H1 (cell line): ENCODE measurements at regions not wholly inside any gene's neighbourhood (a gene's known extent, or its start where the extent isn't known, plus 50 kb on each side); places are given as distances from the start of the nearest gene placed in this dataset.

ENCODE experiments used
- CTCF ChIA-PET: fragments of 300-600 bp; sonication (Branson Sonifier 250); formaldehyde crosslinking; loops from one replicate; lab custom pipeline; 2021; ENCODE audit not compliant: partially characterized antibody; lab: Charles Lee
- POLR2A ChIA-PET: fragments of 300-600 bp; sonication (Branson Sonifier 250); formaldehyde crosslinking; loops from one replicate; lab custom pipeline; 2021; ENCODE audit warnings: inconsistent platforms; ENCODE audit not compliant: partially characterized antibody; lab: Charles Lee
- DNase-seq, 2 experiments: peaks; one replicate each; pipeline versions ENCODE4 v3.0.0 to v3.0.0-alpha.2; 2010 to 2022; ENCODE audit warnings: low spot score in 2 of 2, low read depth in 1 of 2, mixed read lengths in 1 of 2
- FAIRE-seq: peaks from 2 replicates; lab custom pipeline; 2011; peaks lifted over from hg19 to GRCh38; lab: Jason Lieb, UNC
- H2AFZ ChIP-seq: 2 replicates; pipeline ENCODE4 v1.8.1; 2012; ENCODE audit warnings: low read length, inconsistent platforms
- H2AK5ac ChIP-seq: 2 replicates; pipeline ENCODE4 v1.6.1; 2013; ENCODE audit warnings: low read depth, low read length
- H2BK120ac ChIP-seq: replicated peaks from 2 replicates; pipeline ENCODE3; 2013; ENCODE audit warnings: low read depth, low read length, inconsistent platforms
- H2BK12ac ChIP-seq: 2 replicates; pipeline ENCODE4 v1.6.1; 2013; ENCODE audit warnings: low read depth, low read length
- H2BK15ac ChIP-seq: 2 replicates; pipeline ENCODE4 v1.6.1; 2013; ENCODE audit warnings: low read length
- H2BK20ac ChIP-seq: 2 replicates; pipeline ENCODE4 v1.6.1; 2013; ENCODE audit warnings: low read length
- H2BK5ac ChIP-seq: 2 replicates; pipeline ENCODE4 v1.6.1; 2013; ENCODE audit warnings: low read depth, low read length
- H3K14ac ChIP-seq: 2 replicates; pipeline ENCODE4 v1.6.1; 2013; ENCODE audit warnings: inconsistent platforms; ENCODE audit not compliant: insufficient read length
- H3K18ac ChIP-seq: 2 replicates; pipeline ENCODE4 v1.6.1; 2013; ENCODE audit warnings: low read length; ENCODE audit errors: extremely low read depth
- H3K23ac ChIP-seq: 2 replicates; pipeline ENCODE4 v1.6.1; 2013; ENCODE audit warnings: inconsistent platforms; ENCODE audit not compliant: insufficient read length
- H3K23me2 ChIP-seq: 2 replicates; pipeline ENCODE4 v1.6.1; 2013; ENCODE audit warnings: low read depth, low read length
- H3K27ac ChIP-seq: 2 replicates; pipeline ENCODE4 v1.6.1; 2011; ENCODE audit warnings: low read depth, low read length, inconsistent platforms
- H3K27me3 ChIP-seq, 4 experiments: replicated peaks in 1 of 4; 1 replicate in 1 of 4; 2 replicates in 3 of 4; pipeline versions ENCODE4 v1.6.1 to v1.8.1; 2011 to 2013; ENCODE audit warnings: low read length in 3 of 4, mild to moderate bottlenecking in 3 of 4, inconsistent platforms in 2 of 4, mixed read lengths in 2 of 4, moderate library complexity in 1 of 4; ENCODE audit not compliant: control insufficient read depth in 3 of 4, insufficient read depth in 3 of 4; ENCODE audit errors: extremely low read depth in 1 of 4
- H3K36me3 ChIP-seq, 4 experiments: 2 replicates each; pipeline versions ENCODE4 v1.6.1 to v1.8.1; 2011 to 2013; ENCODE audit warnings: mild to moderate bottlenecking in 4 of 4, low read length in 3 of 4, moderate library complexity in 2 of 4, control low read depth in 1 of 4, inconsistent platforms in 1 of 4; ENCODE audit not compliant: insufficient read depth in 4 of 4, control insufficient read depth in 2 of 4
- H3K4ac ChIP-seq: replicated peaks from 2 replicates; pipeline ENCODE3; 2013; ENCODE audit warnings: low read length, low read depth, mixed read lengths, inconsistent platforms; ENCODE audit not compliant: insufficient read length
- H3K4me1 ChIP-seq, 4 experiments: replicated peaks in 1 of 4; 1 replicate in 1 of 4; 2 replicates in 3 of 4; pipeline versions ENCODE4 v1.6.1 to v1.8.1; 2011 to 2013; ENCODE audit warnings: low read length in 3 of 4, inconsistent platforms in 2 of 4, mixed read lengths in 1 of 4; ENCODE audit not compliant: insufficient read depth in 4 of 4, control insufficient read depth in 3 of 4
- H3K4me2 ChIP-seq, 2 experiments: 2 replicates each; pipeline versions ENCODE4 v1.6.1 to v1.8.1; 2011 to 2013; ENCODE audit warnings: low read depth in 2 of 2, low read length in 2 of 2, control low read depth in 1 of 2, inconsistent platforms in 1 of 2, mild to moderate bottlenecking in 1 of 2; ENCODE audit not compliant: insufficient read depth in 1 of 2
- H3K4me3 ChIP-seq, 4 experiments: fragments of 200-600, 300-600 bp in 1 of 4; sonication (generic), shearing (Covaris generic), sonication (Bioruptor Twin) in 1 of 4; 2 replicates each; pipeline versions ENCODE4 v1.5.1 to v1.8.1; 2011 to 2016; ENCODE audit warnings: low read length in 4 of 4, low read depth in 3 of 4, control low read depth in 2 of 4, inconsistent platforms in 2 of 4, mild to moderate bottlenecking in 2 of 4, mixed read lengths in 1 of 4, moderate library complexity in 1 of 4; ENCODE audit not compliant: insufficient read depth in 2 of 4; ENCODE audit errors: extremely low read depth in 1 of 4
- H3K56ac ChIP-seq: replicated peaks from 2 replicates; pipeline ENCODE3; 2013; ENCODE audit warnings: low read depth, mild to moderate bottlenecking, mixed read lengths, low read length, inconsistent platforms; ENCODE audit not compliant: insufficient read length
- H3K79me1 ChIP-seq: 2 replicates; pipeline ENCODE4 v1.6.1; 2013; ENCODE audit warnings: low read depth, low read length, control low read depth
- H3K79me2 ChIP-seq, 2 experiments: 2 replicates each; pipeline versions ENCODE4 v1.6.1 to v1.8.1; 2012 to 2013; ENCODE audit warnings: low read length in 2 of 2, mild to moderate bottlenecking in 2 of 2, inconsistent platforms in 1 of 2; ENCODE audit not compliant: insufficient read depth in 2 of 2, control insufficient read depth in 1 of 2
- H3K9ac ChIP-seq, 4 experiments: replicated peaks in 1 of 4; 1 replicate in 1 of 4; 2 replicates in 3 of 4; pipeline versions ENCODE4 v1.6.1 to v1.8.1; 2011 to 2013; ENCODE audit warnings: low read depth in 3 of 4, low read length in 3 of 4, control low read depth in 2 of 4, mild to moderate bottlenecking in 2 of 4, moderate library complexity in 2 of 4, inconsistent platforms in 1 of 4; ENCODE audit errors: extremely low read depth in 1 of 4
- H3K9me3 ChIP-seq, 2 experiments: 2 replicates each; pipeline versions ENCODE4 v1.6.1 to v1.8.1; 2012 to 2013; ENCODE audit warnings: mild to moderate bottlenecking in 2 of 2, moderate library complexity in 2 of 2, control low read depth in 1 of 2, inconsistent platforms in 1 of 2, low read depth in 1 of 2, low read length in 1 of 2, mixed read lengths in 1 of 2; ENCODE audit not compliant: insufficient read depth in 2 of 2
- H4K20me1 ChIP-seq, 2 experiments: replicated peaks in 1 of 2; 2 replicates each; pipeline versions ENCODE3 to v1.8.1; 2011 to 2013; ENCODE audit warnings: inconsistent platforms in 2 of 2, low read length in 2 of 2, mild to moderate bottlenecking in 1 of 2; ENCODE audit not compliant: insufficient read depth in 2 of 2, control insufficient read depth in 1 of 2
- H4K5ac ChIP-seq: 2 replicates; pipeline ENCODE4 v1.6.1; 2013; ENCODE audit warnings: low read length, low read depth, mixed read lengths, inconsistent platforms; ENCODE audit not compliant: insufficient read length
- H4K8ac ChIP-seq: 2 replicates; pipeline ENCODE4 v1.8.0; 2013; ENCODE audit warnings: mild to moderate bottlenecking, moderate library complexity, low read length, inconsistent platforms; ENCODE audit not compliant: insufficient read depth; ENCODE audit errors: extremely low read depth
- H4K91ac ChIP-seq: replicated peaks from 2 replicates; pipeline ENCODE3; 2013; ENCODE audit warnings: low read length, mixed read lengths, inconsistent platforms; ENCODE audit not compliant: insufficient read length
- EP300 ChIP-seq, 2 experiments: IDR thresholded peaks; 1 replicate in 1 of 2; 2 replicates in 1 of 2; pipeline ENCODE4 v1.6.1; 2011 to 2012; ENCODE audit warnings: low read depth in 2 of 2, low read length in 2 of 2, mild to moderate bottlenecking in 2 of 2, borderline replicate concordance in 1 of 2, inconsistent platforms in 1 of 2, moderate library complexity in 1 of 2
- HDAC6 ChIP-seq: IDR thresholded peaks from one replicate; pipeline ENCODE4 v1.7.1; 2012; ENCODE audit warnings: low read depth, mild to moderate bottlenecking, inconsistent platforms, low read length, moderate library complexity
- KDM4A ChIP-seq: IDR thresholded peaks from one replicate; pipeline ENCODE4 v1.7.1; 2012; ENCODE audit warnings: low read depth, mild to moderate bottlenecking, moderate library complexity, low read length, inconsistent platforms; ENCODE audit not compliant: severe bottlenecking
- KDM5A ChIP-seq: fragments of 200-600 bp; IDR thresholded peaks from 2 replicates; pipeline ENCODE4 v1.7.1; 2012; ENCODE audit warnings: mild to moderate bottlenecking, low read length, inconsistent platforms, mixed read lengths
- PHF8 ChIP-seq: fragments of 200-600 bp; sonication (generic); conservative IDR thresholded peaks from 2 replicates; pipeline ENCODE4 v1.7.1; 2012; ENCODE audit warnings: low read depth, mild to moderate bottlenecking, inconsistent platforms, low read length, moderate library complexity
- RXRA ChIP-seq: IDR thresholded peaks from 2 replicates; pipeline ENCODE4 v1.6.1; 2011; ENCODE audit warnings: low read depth, mild to moderate bottlenecking, low read length, moderate library complexity; ENCODE audit not compliant: insufficient read depth
- SIN3A ChIP-seq, 2 experiments: IDR thresholded peaks in 1 of 2; conservative IDR thresholded peaks in 1 of 2; 2 replicates each; pipeline ENCODE4 v1.6.1; 2011 to 2012; ENCODE audit warnings: low read length in 2 of 2, improper control_type of control experiment in 1 of 2, low read depth in 1 of 2, mild to moderate bottlenecking in 1 of 2
- SP1 ChIP-seq: IDR thresholded peaks from 2 replicates; pipeline ENCODE4 v1.6.1; 2011; ENCODE audit warnings: low read depth, low read length
- WGBS, 2 experiments: shearing (Covaris generic) in 1 of 2; methylation state at CpG; one replicate each; pipeline versions ENCODE4 v1.1.6 to v1.1.7; 2013 to 2015; ENCODE audit warnings: low lambda C conversion rate in 2 of 2, mixed read lengths in 2 of 2, inconsistent platforms in 1 of 2, low coverage in 1 of 2, missing lambda C conversion rate in 1 of 2; ENCODE audit not compliant: insufficient replicate concordance in 2 of 2, insufficient coverage in 1 of 2, insufficient read length in 1 of 2; ENCODE audit errors: extremely low coverage in 1 of 2, missing lambda C conversion rate in 1 of 2; 5-methylcytosine and 5-hydroxymethylcytosine counted together
- TF ChIP-seq, protein P1 (sequence below): IDR thresholded peaks from 2 replicates; pipeline ENCODE4 v1.6.1; 2011; ENCODE audit warnings: low read length, improper control_type of control experiment

DNA sequence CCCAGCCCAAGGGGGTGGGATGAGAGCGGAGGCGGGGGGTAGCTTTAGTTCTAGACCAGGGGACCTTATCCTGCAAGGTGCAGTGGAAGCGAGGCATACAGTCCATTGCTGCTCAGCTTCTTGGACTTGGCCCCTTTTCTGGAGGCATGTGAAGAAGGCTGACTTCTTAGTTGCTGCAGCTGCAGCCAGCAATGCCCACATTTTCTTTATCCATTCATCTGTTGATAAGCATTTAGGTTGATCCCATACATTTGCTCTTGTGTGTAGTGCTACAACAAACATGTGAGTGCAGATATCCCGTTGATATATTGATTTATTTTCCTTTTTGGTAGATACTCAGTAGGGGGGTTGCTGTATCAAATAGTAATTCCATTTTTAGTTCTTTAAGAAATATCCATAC, 461.2 kb upstream of the IMPG1 start:
- Histone ChIP-seq H3K14ac (no peak overlapping the region), H2BK12ac (no peak overlapping the region), H2BK120ac (no peak overlapping the region), H3K23me2 (no peaks in the 10 kb centered on the region), H2BK20ac (no peak overlapping the region), H3K4me2 (no peak overlapping the region), H3K4ac (no peak overlapping the region), H3K9ac (no peak overlapping the region), H3K27ac (no peak overlapping the region), H3K18ac (no peak overlapping the region), H3K79me1 (no peaks in the 10 kb centered on the region), H3K79me2 (no peaks in the 10 kb centered on the region), H2AK5ac (no peak overlapping the region), H2BK15ac (no peak overlapping the region), H2AFZ (no peak overlapping the region), H3K36me3 (no peaks in the 10 kb centered on the region), H4K20me1 (no peaks in the 10 kb centered on the region), H3K56ac (no peak overlapping the region), H4K5ac (no peak overlapping the region), H4K91ac (no peak overlapping the region), H3K4me1 (no peaks in the 10 kb centered on the region), H4K8ac (no peak overlapping the region), H3K27me3 (no peaks in the 10 kb centered on the region), H3K4me3 (no peak overlapping the region), H3K9me3 (no peaks in the 10 kb centered on the region), H2BK5ac (no peak overlapping the region), H3K23ac (no peak overlapping the region)
- DNase-seq (no peak), FAIRE-seq (no peak)
- no peak for TF ChIP-seq RXRA
- no peak for TF ChIP-seq HDAC6
- no peak for TF ChIP-seq PHF8
- TF ChIP-seq SP1: no peak
- TF ChIP-seq KDM4A: no peak
- TF ChIP-seq KDM5A: no peak
- no peak for TF ChIP-seq SIN3A (conservative IDR thresholded peaks at IDR 0.05 in 1 of 2, IDR thresholded peaks at IDR 0.05 in 1 of 2; ENCODE audit: low read depth in 1 of 2, low read length in 2 of 2)
- no peak for TF ChIP-seq EP300 (IDR thresholded peaks at IDR 0.05; ENCODE audit: borderline replicate concordance in 1 of 2, low read depth in 2 of 2, low read length in 2 of 2)
- TF ChIP-seq, protein P1, sequence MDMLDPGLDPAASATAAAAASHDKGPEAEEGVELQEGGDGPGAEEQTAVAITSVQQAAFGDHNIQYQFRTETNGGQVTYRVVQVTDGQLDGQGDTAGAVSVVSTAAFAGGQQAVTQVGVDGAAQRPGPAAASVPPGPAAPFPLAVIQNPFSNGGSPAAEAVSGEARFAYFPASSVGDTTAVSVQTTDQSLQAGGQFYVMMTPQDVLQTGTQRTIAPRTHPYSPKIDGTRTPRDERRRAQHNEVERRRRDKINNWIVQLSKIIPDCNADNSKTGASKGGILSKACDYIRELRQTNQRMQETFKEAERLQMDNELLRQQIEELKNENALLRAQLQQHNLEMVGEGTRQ: no peak
- ChIA-PET CTCF (interaction anchor here (1.6 kb wide), 1 partner anchor 57 kb away, joined by 4 read pairs; no protein-coding TSS in a partner anchor), POLR2A (interaction anchor here (0.6 kb wide), 1 partner anchor 52 kb away, joined by 3 read pairs; no protein-coding TSS in a partner anchor)
- WGBS, 2 experiments: 96% methylated on average over 4 of the region's 4 CpGs; no CpG with 5 or more reads in 1 of the 2 experiments
